Inferior parietal cortex (tissue), 1 donor: ENCODE measurements at regions not wholly inside any gene's neighbourhood (a gene's known extent, or its start where the extent isn't known, plus 50 kb on each side); places are given as distances from the start of the nearest gene placed in this dataset.
A peak's percentile ranks its signal among the peaks of the same experiment; 100 is the strongest.

Experiments
- DNase-seq: peaks from one replicate; pipeline ENCODE4 v3.0.0-alpha.2; 2016; ENCODE audit errors: extremely low spot score

GRCh38 chr20:43243672-43244269 lies 54.1 kb upstream of the PTPRT start:
- peak; percentile 38 for DNase-seq

GRCh38 chr20:43241057-43241702 lies 51.5 kb upstream of the PTPRT start:
- DNase-seq, result peak; percentile 26
